ENCODE measurements at regions not wholly inside any gene's neighbourhood (a gene's known extent, or its start where the extent isn't known, plus 50 kb on each side); places are given as distances from the start of the nearest gene placed in this dataset.
"Not testable (repeated sequence)": the region's sequence is repeated elsewhere in the genome, so short reads cannot be mapped to it uniquely, and the experiment has no call there.

GRCh38 chr9:101957705-101958104 is 219.3 kb upstream of the GRIN3A start:
- FAIRE-seq = no peak

GRCh38 chr9:101951598-101951997 is 213.2 kb upstream of the GRIN3A start:
- no peak for FAIRE-seq

GRCh38 chr9:101931756-101932155 is 193.3 kb upstream of the GRIN3A start:
- no peak for FAIRE-seq

- no peak for FAIRE-seq
Observed at GRCh38 chr9:101930783-101931182, 192.3 kb upstream of the GRIN3A start.

GRCh38 chr9:101925498-101925897 is 187.1 kb upstream of the GRIN3A start:
- no peak for FAIRE-seq

- no peak for FAIRE-seq
Observed at GRCh38 chr9:101923451-101923850, 185.0 kb upstream of the GRIN3A start.

GRCh38 chr9:101916948-101917347 is 178.5 kb upstream of the GRIN3A start:
- FAIRE-seq = not testable (repeated sequence)

- FAIRE-seq = no peak
Observed at GRCh38 chr9:101915482-101915881, 177.0 kb upstream of the GRIN3A start.

GRCh38 chr9:101912698-101913097 is 174.3 kb upstream of the GRIN3A start:
- no peak for FAIRE-seq

GRCh38 chr9:101907466-101907865 is 169.0 kb upstream of the GRIN3A start:
- no peak for FAIRE-seq

- no peak for FAIRE-seq
Observed at GRCh38 chr9:101904845-101905244, 166.4 kb upstream of the GRIN3A start.

- FAIRE-seq = no peak
Observed at GRCh38 chr9:101902051-101902450, 163.6 kb upstream of the GRIN3A start.

- FAIRE-seq = no peak
Observed at GRCh38 chr9:101897196-101897595, 158.7 kb upstream of the GRIN3A start.

- no peak for FAIRE-seq
Observed at GRCh38 chr9:101893661-101894646, 155.5 kb upstream of the GRIN3A start.

GRCh38 chr9:101881508-101881907 is 143.1 kb upstream of the GRIN3A start:
- FAIRE-seq = no peak

- no peak for FAIRE-seq
Observed at GRCh38 chr9:101880846-101881245, 142.4 kb upstream of the GRIN3A start.

GRCh38 chr9:101878734-101879133 is 140.3 kb upstream of the GRIN3A start:
- no peak for FAIRE-seq

- FAIRE-seq = no peak
Observed at GRCh38 chr9:101877439-101877838, 139.0 kb upstream of the GRIN3A start.

GRCh38 chr9:101861472-101861871 is 123.0 kb upstream of the GRIN3A start:
- no peak for FAIRE-seq

GRCh38 chr9:101860920-101861319 is 122.5 kb upstream of the GRIN3A start:
- no peak for FAIRE-seq

- no peak for FAIRE-seq
Observed at GRCh38 chr9:101859620-101860019, 121.2 kb upstream of the GRIN3A start.

- no peak for FAIRE-seq
Observed at GRCh38 chr9:101858026-101858425, 119.6 kb upstream of the GRIN3A start.

GRCh38 chr9:101849102-101849707 is 110.8 kb upstream of the GRIN3A start:
- no peak for FAIRE-seq

- FAIRE-seq = no peak
Observed at GRCh38 chr9:101848485-101848919, 110.1 kb upstream of the GRIN3A start.

All from colon (tissue), 2 donors.